ENCODE measurements at regions not wholly inside any gene's neighbourhood (a gene's known extent, or its start where the extent isn't known, plus 50 kb on each side); places are given as distances from the start of the nearest gene placed in this dataset.

GRCh38 chr2:8306530-8307351 lies 375.1 kb upstream of the ID2 start:
- Histone ChIP-seq H3K4me1 (ENCODE audit: insufficient read depth) (no peaks in the 10 kb centered on the region), H3K27ac (ENCODE audit: low read depth) (no peak overlapping the region), H3K4me3 (ENCODE audit: low read depth, low read length) (no peak overlapping the region), H3K36me3 (ENCODE audit: insufficient read depth) (no peaks in the 10 kb centered on the region)
- no peak for DNase-seq (ENCODE audit: extremely low spot score)
- WGBS: 62% methylated on average over 7 of the region's 7 CpGs

GRCh38 chr2:8307606-8308180 lies 374.2 kb upstream of the ID2 start:
- DNase-seq (ENCODE audit: extremely low spot score): no peak
- WGBS: 95% methylated on average over 7 of the region's 7 CpGs
- H3K27ac ChIP-seq (ENCODE audit: low read depth): no peak overlapping the region

GRCh38 chr2:8309131-8309530 lies 372.7 kb upstream of the ID2 start:
- 76% methylated on average over 7 of the region's 7 CpGs for WGBS
- no peaks in the 10 kb centered on the region for H3K4me1 ChIP-seq (ENCODE audit: insufficient read depth)
- H3K27ac ChIP-seq (ENCODE audit: low read depth): no peak overlapping the region
- DNase-seq (ENCODE audit: extremely low spot score): no peak
- H3K4me3 ChIP-seq (ENCODE audit: low read depth, low read length): no peak overlapping the region
- H3K36me3 ChIP-seq (ENCODE audit: insufficient read depth): no peaks in the 10 kb centered on the region

More at GRCh38 chr2:8307606-8308180, 374.2 kb upstream of the ID2 start:
- Histone ChIP-seq H3K4me1 (ENCODE audit: insufficient read depth) (no peaks in the 10 kb centered on the region), H3K36me3 (ENCODE audit: insufficient read depth) (no peaks in the 10 kb centered on the region), H3K4me3 (ENCODE audit: low read depth, low read length) (no peak overlapping the region)

GRCh38 chr2:8310557-8311455 lies 371.1 kb upstream of the ID2 start:
- H3K4me1 ChIP-seq (ENCODE audit: insufficient read depth): no peaks in the 10 kb centered on the region
- no peak overlapping the region for H3K4me3 ChIP-seq (ENCODE audit: low read depth, low read length)
- H3K36me3 ChIP-seq (ENCODE audit: insufficient read depth): no peaks in the 10 kb centered on the region
- DNase-seq (ENCODE audit: extremely low spot score): no peak
- no peak overlapping the region for H3K27ac ChIP-seq (ENCODE audit: low read depth)
- 78% methylated on average over 12 of the region's 12 CpGs for WGBS

GRCh38 chr2:8312221-8312620 lies 369.6 kb upstream of the ID2 start:
- Histone ChIP-seq H3K4me3 (ENCODE audit: low read depth, low read length) (no peak overlapping the region), H3K27ac (ENCODE audit: low read depth) (no peak overlapping the region), H3K36me3 (ENCODE audit: insufficient read depth) (no peaks in the 10 kb centered on the region), H3K4me1 (ENCODE audit: insufficient read depth) (no peaks in the 10 kb centered on the region)
- WGBS: 93% methylated on average over 3 of the region's 3 CpGs
- no peak for DNase-seq (ENCODE audit: extremely low spot score)

GRCh38 chr2:8312861-8313830 lies 368.7 kb upstream of the ID2 start:
- WGBS: 85% methylated on average over 8 of the region's 8 CpGs

GRCh38 chr2:8314063-8314462 lies 367.8 kb upstream of the ID2 start:
- H3K4me3 ChIP-seq (ENCODE audit: low read depth, low read length): no peak overlapping the region
- H3K4me1 ChIP-seq (ENCODE audit: insufficient read depth): no peaks in the 10 kb centered on the region
- H3K36me3 ChIP-seq (ENCODE audit: insufficient read depth): no peaks in the 10 kb centered on the region
- no peak overlapping the region for H3K27ac ChIP-seq (ENCODE audit: low read depth)
- WGBS: 88% methylated on average over 3 of the region's 3 CpGs
- DNase-seq (ENCODE audit: extremely low spot score): no peak

More at GRCh38 chr2:8312861-8313830, 368.7 kb upstream of the ID2 start:
- Histone ChIP-seq H3K4me1 (ENCODE audit: insufficient read depth) (no peaks in the 10 kb centered on the region), H3K27ac (ENCODE audit: low read depth) (no peak overlapping the region), H3K4me3 (ENCODE audit: low read depth, low read length) (no peak overlapping the region), H3K36me3 (ENCODE audit: insufficient read depth) (no peaks in the 10 kb centered on the region)
- DNase-seq (ENCODE audit: extremely low spot score): no peak

- H3K27ac ChIP-seq (ENCODE audit: low read depth): no peak overlapping the region
- no peak overlapping the region for H3K4me3 ChIP-seq (ENCODE audit: low read depth, low read length)
- DNase-seq (ENCODE audit: extremely low spot score): no peak
- H3K4me1 ChIP-seq (ENCODE audit: insufficient read depth): no peaks in the 10 kb centered on the region
- 69% methylated on average over 7 of the region's 7 CpGs for WGBS
- H3K36me3 ChIP-seq (ENCODE audit: insufficient read depth): no peaks in the 10 kb centered on the region
Observed at GRCh38 chr2:8315531-8316165, 366.2 kb upstream of the ID2 start.

- Histone ChIP-seq H3K4me3 (ENCODE audit: low read depth, low read length) (no peak overlapping the region), H3K27ac (ENCODE audit: low read depth) (no peak overlapping the region), H3K4me1 (ENCODE audit: insufficient read depth) (no peaks in the 10 kb centered on the region), H3K36me3 (ENCODE audit: insufficient read depth) (no peaks in the 10 kb centered on the region)
- WGBS: 38% methylated on average over 1 of the region's 1 CpG
- DNase-seq (ENCODE audit: extremely low spot score): no peak
Observed at GRCh38 chr2:8316356-8316755, 365.5 kb upstream of the ID2 start.

- 93% methylated on average over 10 of the region's 10 CpGs for WGBS
Observed at GRCh38 chr2:8317418-8317817, 364.4 kb upstream of the ID2 start.

GRCh38 chr2:8319219-8319618 lies 362.6 kb upstream of the ID2 start:
- no peak for DNase-seq (ENCODE audit: extremely low spot score)
- no peaks in the 10 kb centered on the region for H3K36me3 ChIP-seq (ENCODE audit: insufficient read depth)
- WGBS: 70% methylated on average over 2 of the region's 2 CpGs
- H3K4me1 ChIP-seq (ENCODE audit: insufficient read depth): no peaks in the 10 kb centered on the region
- no peak overlapping the region for H3K4me3 ChIP-seq (ENCODE audit: low read depth, low read length)
- H3K27ac ChIP-seq (ENCODE audit: low read depth): no peak overlapping the region

More at GRCh38 chr2:8317418-8317817, 364.4 kb upstream of the ID2 start:
- Histone ChIP-seq H3K27ac (ENCODE audit: low read depth) (no peak overlapping the region), H3K36me3 (ENCODE audit: insufficient read depth) (no peaks in the 10 kb centered on the region), H3K4me3 (ENCODE audit: low read depth, low read length) (no peak overlapping the region), H3K4me1 (ENCODE audit: insufficient read depth) (no peaks in the 10 kb centered on the region)
- no peak for DNase-seq (ENCODE audit: extremely low spot score)

- Histone ChIP-seq H3K4me1 (ENCODE audit: insufficient read depth) (no peaks in the 10 kb centered on the region), H3K36me3 (ENCODE audit: insufficient read depth) (no peaks in the 10 kb centered on the region), H3K27ac (ENCODE audit: low read depth) (no peak overlapping the region), H3K4me3 (ENCODE audit: low read depth, low read length) (no peak overlapping the region)
- 74% methylated on average over 6 of the region's 6 CpGs for WGBS
- no peak for DNase-seq (ENCODE audit: extremely low spot score)
Observed at GRCh38 chr2:8320311-8321066, 361.4 kb upstream of the ID2 start.
